GM12892 (cell line): ENCODE measurements at regions not wholly inside any gene's neighbourhood (a gene's known extent, or its start where the extent isn't known, plus 50 kb on each side); places are given as distances from the start of the nearest gene placed in this dataset.

Experiments used
- POLR2AphosphoS5 ChIP-seq: IDR thresholded peaks from 2 replicates; pipeline ENCODE4 v1.6.1; 2011; ENCODE audit warnings: low read depth, low read length, control low read depth
- TAF1 ChIP-seq: IDR thresholded peaks from 2 replicates; pipeline ENCODE4 v1.6.1; 2011; ENCODE audit warnings: low read depth, mild to moderate bottlenecking, control low read depth, low read length, borderline replicate concordance

DNA sequence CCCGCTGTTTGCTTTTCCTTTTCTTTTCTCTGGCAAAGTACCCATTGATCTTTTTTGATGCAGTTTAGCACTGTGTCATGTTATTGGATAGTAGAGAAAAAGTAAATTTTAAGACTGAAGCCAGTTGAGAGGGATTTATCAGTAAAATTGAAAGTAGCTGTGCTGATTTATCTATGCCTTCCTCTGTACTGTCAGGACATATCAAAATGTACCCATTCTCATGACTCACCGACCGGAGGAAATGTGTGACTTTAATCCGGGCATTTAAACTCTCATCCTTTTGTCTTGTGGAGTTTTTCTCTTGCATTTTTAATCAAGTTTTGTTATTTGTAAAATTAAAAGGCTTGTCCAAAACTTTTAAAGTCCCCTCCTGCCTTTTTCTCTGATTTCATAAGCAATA lies 276.6 kb upstream of the FMN2 start:
- TF ChIP-seq POLR2AphosphoS5 (no peak), TAF1 (no peak)
